HG03520 (cell line): ENCODE measurements at regions not wholly inside any gene's neighbourhood (a gene's known extent, or its start where the extent isn't known, plus 50 kb on each side); places are given as distances from the start of the nearest gene placed in this dataset.

Experiments
- ATAC-seq: cut with Tn5 transposase; IDR thresholded peaks from one replicate; pipeline ENCODE4 v1.9.1; 2021; ENCODE audit warnings: mild to moderate bottlenecking, moderate library complexity; ENCODE audit not compliant: unreplicated experiment

DNA sequence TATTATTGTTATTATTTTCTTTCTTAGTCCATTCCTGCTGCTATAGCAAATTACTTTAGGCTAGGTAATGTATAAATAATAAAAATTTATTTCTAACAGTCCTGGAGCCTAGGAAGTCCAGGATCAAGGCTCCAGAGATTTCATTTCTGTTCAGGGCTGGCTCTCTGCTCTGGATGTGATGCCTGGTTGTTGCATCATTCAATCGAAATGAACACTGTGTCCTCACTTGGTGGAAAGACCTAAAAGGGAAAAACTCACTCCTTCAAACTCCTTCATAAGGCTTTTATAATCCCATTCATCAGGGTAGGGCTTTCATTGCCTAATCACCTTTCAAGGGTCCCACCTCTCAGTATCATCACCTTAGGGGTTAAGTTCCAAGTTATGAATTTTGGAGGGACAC, 395.0 kb downstream of the EFNB2 start:
- no peak for ATAC-seq

DNA sequence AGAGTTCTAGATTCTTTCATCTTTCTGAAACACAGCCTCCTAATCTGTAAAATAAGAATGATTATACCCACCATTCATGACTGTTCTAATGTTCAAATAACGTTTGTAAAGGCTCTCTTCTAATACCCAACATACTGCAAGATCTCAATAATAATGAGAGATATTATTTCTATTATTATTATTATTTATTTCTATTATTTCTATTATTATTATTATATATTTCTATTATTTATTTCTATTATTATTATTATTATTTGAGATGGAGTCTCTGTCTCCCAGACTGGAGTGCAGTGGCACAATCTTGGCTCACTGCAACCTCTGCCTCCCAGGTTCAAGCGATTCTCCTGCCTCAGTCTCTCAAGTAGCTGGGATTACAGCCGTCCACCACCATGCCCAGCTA, 395.5 kb downstream of the EFNB2 start:
- ATAC-seq, result no peak

DNA sequence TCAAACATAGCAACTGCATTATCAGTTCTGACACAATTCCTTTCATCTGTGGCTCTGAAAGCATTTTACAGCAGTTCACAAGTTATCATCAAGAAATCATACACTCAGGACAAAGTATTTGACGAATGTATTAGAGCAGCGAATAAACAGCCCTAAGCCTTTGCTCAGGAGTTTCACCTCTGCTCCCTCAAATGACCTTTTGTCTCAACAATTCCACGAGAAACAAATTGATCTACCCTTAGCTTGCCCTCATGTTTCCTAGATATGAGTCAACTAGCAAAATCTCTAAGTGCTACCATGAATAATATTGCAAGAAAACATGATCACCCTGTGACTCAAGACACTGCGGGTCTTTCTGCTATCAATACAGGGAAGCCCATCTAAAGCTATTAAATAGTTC, 396.1 kb downstream of the EFNB2 start:
- ATAC-seq, result no peak

DNA sequence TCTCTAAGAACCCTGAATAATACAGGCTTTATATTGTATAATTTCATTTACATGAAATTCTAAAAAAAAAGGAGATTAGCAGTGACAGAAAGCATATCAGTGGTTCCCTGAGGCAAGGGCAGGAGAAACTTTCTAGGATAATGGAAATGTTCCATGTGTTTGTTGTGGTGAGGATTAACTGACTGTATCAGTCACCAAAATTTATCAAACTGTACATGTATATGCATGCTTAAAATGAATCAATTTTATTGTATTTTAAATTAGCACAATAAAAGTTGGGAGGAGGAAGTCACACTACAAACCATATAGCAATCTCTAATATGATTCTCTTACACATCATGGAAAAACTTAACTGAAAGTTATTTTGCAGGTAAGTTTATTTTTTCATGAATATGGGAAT, 396.8 kb downstream of the EFNB2 start:
- ATAC-seq, result no peak

DNA sequence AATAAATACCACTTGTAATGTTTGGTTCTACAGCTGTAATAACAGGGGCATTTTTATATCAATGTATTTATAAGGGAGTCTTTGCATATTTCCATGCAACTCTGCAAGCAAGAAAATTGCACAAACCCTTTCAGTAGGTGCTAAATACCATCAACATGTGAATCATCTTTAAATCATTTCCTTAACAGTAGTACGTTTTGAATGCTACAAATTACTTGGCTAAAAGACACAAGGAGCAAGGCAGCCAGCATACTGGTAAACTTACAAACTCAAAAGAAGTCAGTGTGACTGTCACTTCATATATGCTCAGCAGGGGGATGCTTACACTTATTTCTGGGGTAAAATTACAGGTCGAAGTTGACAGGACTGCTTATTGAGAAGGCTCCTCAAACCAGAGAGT, 402.4 kb downstream of the EFNB2 start:
- ATAC-seq, result no peak

DNA sequence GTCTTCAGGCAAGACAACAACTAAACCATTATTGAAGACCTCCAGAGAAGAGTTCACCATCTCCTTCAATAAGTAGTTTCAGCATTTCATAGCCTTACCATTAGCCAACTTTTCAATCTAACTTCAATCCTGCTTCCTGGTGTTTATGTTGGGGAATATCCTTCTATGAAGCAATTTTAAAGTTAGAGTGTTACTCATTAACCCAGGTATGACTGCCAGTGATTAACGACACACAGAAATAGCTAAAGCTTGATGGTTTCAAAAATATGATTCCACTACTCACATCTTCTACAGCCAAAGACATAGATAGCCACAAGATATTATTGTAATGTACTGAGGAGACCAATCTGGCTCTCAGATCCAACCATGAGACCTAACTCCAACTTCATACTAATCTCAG, 403.2 kb downstream of the EFNB2 start:
- ATAC-seq, result no peak

DNA sequence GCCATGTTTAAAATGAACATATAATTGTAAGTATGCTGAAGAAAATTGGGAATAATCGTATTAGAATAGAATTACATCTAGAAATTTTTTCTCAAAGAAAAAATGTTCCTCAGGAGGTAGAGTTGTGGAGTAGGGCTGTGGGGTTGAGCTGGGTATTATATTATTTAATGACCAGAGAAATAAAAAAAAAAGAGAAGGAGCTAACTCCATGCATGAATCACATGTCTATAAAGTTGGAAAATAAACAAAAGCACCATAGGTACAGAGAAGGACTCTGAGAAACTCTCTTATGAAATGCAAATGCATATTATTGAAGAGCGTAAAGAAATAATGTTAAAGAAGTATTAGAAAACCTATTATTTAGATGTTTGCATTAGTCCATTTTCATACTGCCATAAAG, 405.5 kb downstream of the EFNB2 start:
- ATAC-seq, result no peak

DNA sequence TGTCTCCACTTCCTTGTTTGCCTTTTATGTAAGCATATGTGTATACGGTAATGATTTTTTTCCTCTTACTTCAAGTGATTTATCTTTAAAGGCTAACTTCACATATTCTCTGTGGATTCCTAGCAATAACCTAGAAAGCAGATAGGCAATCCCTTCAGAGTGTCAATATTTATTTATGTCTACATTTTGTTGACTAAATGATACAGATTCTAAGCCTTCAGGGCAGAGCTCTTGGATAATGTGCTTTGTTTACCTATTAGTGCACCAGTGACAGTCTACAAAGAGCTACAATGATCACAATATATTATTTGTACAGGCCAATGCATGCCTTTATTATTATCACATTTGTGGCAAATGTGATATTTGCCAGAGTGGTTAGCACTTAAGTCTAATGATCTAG, 406.2 kb downstream of the EFNB2 start:
- no peak for ATAC-seq

DNA sequence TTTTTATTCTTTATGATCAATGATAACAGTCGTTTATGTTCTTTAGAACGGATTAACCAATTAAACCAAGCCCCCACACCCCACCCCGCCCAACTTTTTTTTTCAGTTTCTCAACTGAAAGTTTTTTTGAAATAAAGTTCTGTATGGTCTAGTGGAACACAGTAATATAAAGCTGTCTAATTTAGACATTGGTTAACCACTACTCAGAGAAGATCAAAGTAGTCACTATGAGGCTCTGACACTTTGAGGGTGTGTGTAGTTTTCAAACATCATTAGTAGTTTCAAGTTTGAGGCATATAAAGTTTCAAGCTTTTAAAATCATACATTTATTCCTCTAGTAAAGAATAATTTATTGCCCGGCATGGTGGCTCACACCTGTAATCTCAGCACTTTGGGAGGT, 413.2 kb downstream of the EFNB2 start:
- no peak for ATAC-seq

DNA sequence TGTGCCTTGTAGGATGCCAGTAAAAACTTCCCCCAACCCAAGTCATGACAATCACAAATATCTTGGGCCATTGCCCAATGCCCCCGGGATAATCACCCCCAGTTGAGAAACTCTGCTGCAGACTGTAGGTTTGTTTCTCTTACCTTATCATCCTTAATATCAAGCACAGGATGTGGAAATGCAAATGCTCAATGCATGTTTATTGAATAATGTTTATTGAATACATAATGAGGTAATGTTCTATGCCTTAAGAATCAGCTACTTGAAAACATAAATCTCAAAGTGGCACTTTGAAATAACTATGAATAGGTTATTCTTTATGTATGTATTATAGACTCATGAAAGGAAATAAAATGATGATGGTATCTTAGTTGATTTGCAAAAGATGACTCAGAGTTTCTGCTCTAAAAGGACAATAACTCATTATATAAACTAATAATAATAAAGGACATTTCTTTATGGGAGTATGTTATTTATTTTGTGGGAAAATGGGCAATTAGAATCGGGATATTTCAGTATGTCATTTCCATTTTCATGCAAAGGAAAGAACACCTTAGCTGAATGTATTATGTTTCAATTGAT, 414.2 kb downstream of the EFNB2 start:
- ATAC-seq, result no peak

DNA sequence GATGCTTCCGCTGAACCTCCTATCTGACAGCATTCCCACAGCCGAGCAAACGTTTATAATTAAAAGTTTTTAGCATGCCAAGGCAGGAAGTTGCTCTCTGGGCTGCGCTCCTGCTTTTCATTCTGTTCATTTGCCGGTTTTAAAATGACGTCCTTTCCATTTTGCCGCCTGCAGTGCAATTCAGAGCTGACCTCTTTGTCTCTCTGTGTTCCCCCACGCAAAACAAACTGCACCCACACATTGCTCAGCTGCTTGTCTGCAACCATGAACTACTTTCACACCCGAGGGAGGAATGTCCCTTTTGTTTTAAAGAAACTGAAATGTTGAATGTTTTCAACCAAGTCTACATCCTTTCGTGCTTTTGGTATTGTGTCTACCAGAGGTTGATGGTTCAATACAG, 416.5 kb downstream of the EFNB2 start:
- ATAC-seq, result no peak

DNA sequence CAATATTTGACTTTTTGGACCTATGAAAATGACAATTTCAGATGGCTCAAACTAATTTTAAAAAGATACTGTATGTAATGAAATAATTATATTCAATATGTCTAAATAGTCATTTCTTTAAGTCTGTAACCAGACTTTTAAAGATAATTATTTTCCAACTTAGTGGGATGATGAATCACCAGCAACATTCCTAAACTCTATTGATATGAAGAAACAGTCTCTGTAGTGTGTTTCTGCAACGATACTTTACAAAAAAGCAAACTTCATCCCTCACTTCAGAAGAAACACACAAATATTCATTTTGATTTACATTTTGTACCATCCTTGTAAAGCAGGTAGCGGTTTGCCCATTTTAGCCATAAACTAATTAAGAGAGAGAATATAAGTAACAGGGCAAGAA, 417.4 kb downstream of the EFNB2 start:
- no peak for ATAC-seq

DNA sequence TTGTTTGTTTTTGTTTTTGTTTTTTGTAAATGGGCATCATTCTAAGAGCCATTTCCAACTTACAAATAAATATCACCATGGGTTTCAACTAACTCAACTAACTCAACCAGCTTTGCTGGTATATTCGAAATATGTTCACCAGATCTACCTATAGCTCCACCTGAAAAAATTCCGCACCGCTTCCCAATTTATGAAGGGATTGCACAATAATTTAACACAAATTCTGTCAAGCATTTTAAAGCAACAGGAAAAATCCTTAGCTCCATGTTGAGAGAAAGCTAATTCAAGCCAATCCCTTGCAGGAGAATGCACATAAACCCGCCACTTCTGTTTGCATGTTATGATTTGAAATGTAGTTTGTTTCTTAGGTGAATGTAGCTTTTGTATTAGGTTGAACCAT, 417.8 kb downstream of the EFNB2 start:
- ATAC-seq, result no peak

DNA sequence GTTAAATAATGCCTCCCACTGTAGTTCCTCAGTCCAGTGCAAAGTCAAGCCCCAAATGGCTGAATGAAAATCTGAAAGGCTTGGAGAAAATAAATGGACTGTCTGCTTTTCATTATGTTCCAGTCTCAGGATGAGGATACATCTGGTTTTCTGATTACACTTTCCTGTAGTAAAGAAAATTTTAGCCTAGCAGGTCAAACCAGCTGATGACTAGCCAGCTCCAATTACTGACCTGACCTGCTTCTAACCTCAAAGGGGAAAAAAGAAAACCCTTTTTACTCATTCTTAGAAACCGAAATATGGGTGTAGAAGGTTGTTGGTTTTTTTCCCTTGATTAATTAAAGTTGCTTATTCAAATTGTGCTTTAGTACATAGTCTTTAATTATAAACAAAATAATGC, 418.4 kb downstream of the EFNB2 start:
- no peak for ATAC-seq

DNA sequence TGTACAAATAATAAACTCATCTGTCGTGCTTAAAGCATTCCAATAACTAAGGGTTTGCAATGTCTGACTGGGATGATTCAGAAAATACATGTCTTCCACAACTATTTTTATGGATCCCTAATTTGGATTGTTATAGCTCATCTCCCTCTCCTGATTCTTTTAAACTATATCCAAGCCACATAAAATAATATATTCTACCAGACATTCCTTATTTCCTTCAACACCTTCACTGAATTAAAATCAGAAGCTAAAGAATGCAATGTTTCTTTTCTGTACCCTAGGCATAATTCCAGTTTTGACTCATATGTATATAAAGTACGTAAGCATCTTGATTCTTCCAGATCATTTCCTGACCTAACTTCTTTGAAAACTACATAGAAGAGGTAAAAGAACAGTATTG, 420.4 kb downstream of the EFNB2 start:
- no peak for ATAC-seq

DNA sequence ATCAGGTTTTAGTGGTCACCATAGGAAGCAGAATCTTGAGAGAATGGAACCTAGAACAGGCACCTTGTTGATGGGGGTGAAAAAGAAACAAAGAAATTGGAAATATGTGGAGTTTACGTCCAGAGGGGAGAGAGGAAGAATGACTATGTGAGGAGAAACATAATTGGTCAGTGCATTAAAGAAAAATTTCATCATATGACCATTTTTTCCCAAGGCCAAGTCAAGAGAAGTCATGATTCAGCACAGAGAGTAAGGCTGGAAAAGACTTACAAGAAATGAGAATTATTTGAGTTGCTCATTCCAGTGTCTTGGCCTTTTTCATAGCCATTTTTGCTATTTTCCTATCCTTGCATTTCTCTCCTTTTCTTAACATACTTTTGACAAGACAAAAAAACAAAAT, 421.7 kb downstream of the EFNB2 start:
- ATAC-seq, result no peak

DNA sequence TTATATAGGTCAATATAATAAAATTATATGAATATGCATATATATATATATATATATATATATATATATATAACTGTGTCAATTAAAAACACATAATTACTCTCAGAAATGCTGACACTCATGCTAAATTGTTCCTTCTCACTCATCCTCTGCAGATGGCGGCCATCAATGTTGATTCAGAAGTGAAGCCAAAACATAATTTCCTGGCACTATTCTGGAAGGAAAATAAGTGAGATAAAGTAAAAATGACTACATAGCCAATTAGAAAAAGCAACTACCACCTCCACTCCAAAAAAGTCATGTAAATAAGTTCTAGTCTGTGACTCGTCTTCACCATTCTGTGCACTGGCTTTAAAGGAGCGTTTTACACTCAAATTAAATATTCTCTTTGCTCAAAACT, 423.3 kb downstream of the EFNB2 start:
- no peak for ATAC-seq

DNA sequence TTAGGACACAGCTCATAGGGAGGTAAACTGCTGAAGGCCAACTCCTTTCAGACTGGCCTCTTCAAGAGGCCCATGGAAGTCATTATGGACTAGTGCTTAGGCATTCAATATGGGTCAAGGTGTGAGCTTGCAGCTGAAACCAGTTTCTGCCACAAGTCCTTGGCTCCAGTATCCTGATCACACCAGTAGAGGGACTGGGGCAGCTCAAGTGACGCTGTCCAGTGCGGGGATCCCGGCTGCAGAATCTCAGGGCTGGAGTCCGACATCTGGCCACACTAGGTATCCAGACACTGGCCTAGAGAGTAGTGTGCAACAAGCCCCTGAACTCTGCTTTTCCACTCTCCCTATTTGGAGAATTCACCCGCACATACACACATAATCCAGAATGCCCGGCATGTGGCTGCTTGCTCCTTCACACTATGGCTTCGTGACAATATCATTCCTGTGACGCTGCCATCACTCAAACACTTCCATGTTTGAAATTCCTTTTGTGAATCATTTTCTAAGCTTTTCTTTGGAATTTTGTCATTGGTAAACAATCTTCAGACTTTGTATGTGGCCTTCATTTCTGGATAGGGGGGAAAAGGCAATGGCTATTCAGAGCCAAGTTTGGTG, 425.1 kb downstream of the EFNB2 start:
- ATAC-seq, result no peak

DNA sequence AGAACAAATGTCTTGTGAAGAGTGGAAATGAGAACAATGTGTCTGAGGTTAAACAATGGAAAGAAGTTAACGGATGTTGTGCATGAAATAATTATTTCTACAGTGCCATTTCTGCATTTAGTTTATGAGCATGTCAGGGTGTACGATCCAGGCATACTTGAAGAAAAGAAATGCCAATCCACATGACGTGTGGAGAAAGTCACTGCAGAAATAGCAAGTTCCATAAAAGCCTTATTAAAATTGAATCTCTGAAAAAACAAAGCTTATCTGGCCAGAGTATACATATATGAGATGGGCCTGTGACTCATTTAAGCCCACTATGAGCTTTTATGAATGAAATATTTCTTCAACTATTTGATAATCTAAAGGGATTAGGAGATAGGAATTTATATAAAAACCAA, 426.1 kb downstream of the EFNB2 start:
- ATAC-seq, result no peak

DNA sequence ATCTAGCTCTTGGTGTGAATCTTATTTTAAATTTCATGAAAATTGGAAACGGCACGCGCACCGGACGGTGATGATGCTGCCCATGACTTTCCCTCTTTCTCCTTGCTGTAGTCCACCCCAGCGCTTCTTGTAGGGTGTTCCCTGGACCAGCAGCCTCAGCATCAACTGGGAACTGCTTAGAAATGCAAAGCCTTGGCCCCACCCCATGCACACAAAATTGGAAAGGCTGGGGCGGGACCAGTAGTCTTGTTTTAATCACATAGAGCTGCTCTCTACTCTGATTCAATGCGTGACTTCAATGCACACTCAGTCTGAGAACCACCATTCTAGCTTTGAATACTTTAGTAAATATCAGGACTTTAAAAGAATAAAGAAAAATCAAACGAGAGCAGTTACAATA, 427.1 kb downstream of the EFNB2 start:
- no peak for ATAC-seq

DNA sequence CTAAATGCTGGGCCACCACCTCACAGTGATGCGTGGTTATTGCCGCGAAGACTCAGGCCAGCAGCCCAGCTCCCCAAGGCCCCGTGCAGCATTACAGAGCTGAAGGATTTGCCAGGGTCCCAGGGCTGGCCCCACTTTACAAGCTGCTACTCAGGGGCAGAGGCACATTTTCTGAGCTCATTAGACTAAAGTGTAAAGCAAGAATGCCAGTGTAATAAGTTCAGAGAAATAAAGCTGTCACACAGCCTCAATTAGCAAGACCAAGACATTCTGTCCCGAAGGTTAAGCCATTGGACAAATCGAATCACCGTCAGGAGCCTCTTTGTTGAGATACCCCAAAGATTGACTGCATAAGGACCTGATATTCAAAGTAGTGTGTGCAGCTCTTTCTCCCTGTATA, 428.4 kb downstream of the EFNB2 start:
- ATAC-seq, result no peak

DNA sequence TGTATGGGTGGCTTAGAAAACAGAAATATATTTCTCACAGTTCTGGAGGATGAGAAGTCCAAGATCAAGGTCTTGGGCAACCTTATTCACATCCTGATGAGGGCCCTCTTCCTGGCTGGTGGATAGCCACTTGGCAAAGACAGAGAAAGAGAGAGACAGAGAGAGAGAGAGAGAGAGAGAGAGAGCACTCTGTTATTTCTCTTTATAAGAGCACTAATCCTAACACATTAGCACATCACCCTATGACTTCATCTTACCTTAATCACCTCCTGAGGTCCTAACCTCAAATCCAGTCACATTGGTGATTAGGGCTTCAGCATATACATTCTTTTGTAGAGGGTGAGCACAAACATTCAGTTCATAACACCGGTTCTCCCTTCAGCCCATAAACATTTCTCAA, 430.3 kb downstream of the EFNB2 start:
- no peak for ATAC-seq

DNA sequence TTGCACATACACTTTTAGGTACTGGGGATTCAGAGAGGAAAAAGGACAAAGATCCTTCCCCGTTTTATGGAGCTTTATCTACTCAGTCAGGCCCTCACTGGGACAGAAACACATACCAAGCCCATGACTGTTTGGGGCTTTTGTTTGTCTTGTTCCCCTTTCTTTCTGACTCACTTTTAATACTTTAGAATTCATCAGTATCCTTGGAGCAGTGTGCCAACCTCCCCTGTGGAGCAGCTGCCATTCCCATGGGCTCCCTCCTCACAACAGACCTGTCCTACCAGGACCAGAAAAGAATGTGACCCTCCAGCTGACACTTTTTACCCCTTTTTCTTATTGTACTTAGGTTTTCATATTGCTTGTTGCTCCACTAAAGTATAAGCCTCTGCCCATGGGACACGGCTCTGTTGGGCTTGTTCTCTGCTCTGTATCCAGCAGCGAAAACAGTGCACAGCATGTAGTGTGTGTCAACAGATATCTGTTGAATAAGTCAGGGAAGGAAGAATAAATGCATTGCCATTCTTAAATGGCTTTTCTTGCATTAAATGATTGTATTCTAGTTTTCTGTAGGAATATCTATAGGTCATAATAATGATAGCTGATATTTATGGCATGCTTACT, 431.1 kb downstream of the EFNB2 start:
- no peak for ATAC-seq
